ENCODE measurements at regions not wholly inside any gene's neighbourhood (a gene's known extent, or its start where the extent isn't known, plus 50 kb on each side); places are given as distances from the start of the nearest gene placed in this dataset.

GRCh38 chr5:167778228-167778627 lies 513.2 kb upstream of the WWC1 start:
- Histone ChIP-seq H3K27ac (ENCODE audit: low read depth in 2 of 2, low read length in 1 of 2) (no peak overlapping the region), H3K36me3 (ENCODE audit: control insufficient read depth in 2 of 2, insufficient read depth in 2 of 2, low read length in 1 of 2) (no peaks in the 10 kb centered on the region), H3K27me3 (ENCODE audit: control insufficient read depth in 1 of 2, insufficient read depth in 2 of 2, low read length in 2 of 2) (no peaks in the 10 kb centered on the region), H3K9me3 (ENCODE audit: control insufficient read depth in 2 of 2, insufficient read depth in 1 of 2, low read depth in 1 of 2, low read length in 1 of 2) (no peaks in the 10 kb centered on the region), H3K4me3 (ENCODE audit: low read depth in 1 of 2, low read length in 2 of 2) (no peak overlapping the region), H3K4me1 (ENCODE audit: control insufficient read depth in 2 of 2, insufficient read depth in 2 of 2, low read length in 1 of 2) (no peaks in the 10 kb centered on the region)
- WGBS, 2 donors, result 61 to 68% methylated on average over 2 of the region's 2 CpGs

- H3K27ac ChIP-seq (ENCODE audit: low read depth in 2 of 2, low read length in 1 of 2), result no peak overlapping the region
- no peak overlapping the region for H3K4me3 ChIP-seq (ENCODE audit: low read depth in 1 of 2, low read length in 2 of 2)
- 74 to 79% methylated on average over 3 of the region's 3 CpGs for WGBS, 2 donors
- no peaks in the 10 kb centered on the region for H3K4me1 ChIP-seq (ENCODE audit: control insufficient read depth in 2 of 2, insufficient read depth in 2 of 2, low read length in 1 of 2)
- no peaks in the 10 kb centered on the region for H3K36me3 ChIP-seq (ENCODE audit: control insufficient read depth in 2 of 2, insufficient read depth in 2 of 2, low read length in 1 of 2)
- no peaks in the 10 kb centered on the region for H3K27me3 ChIP-seq (ENCODE audit: control insufficient read depth in 1 of 2, insufficient read depth in 2 of 2, low read length in 2 of 2)
- no peaks in the 10 kb centered on the region for H3K9me3 ChIP-seq (ENCODE audit: control insufficient read depth in 2 of 2, insufficient read depth in 1 of 2, low read depth in 1 of 2, low read length in 1 of 2)
These were observed 511.8 kb upstream of the WWC1 start for GRCh38 chr5:167779644-167780043.

GRCh38 chr5:167780177-167780576 lies 511.3 kb upstream of the WWC1 start:
- Histone ChIP-seq H3K4me3 (ENCODE audit: low read depth in 1 of 2, low read length in 2 of 2) (no peak overlapping the region), H3K4me1 (ENCODE audit: control insufficient read depth in 2 of 2, insufficient read depth in 2 of 2, low read length in 1 of 2) (no peaks in the 10 kb centered on the region), H3K27ac (ENCODE audit: low read depth in 2 of 2, low read length in 1 of 2) (no peak overlapping the region), H3K9me3 (ENCODE audit: control insufficient read depth in 2 of 2, insufficient read depth in 1 of 2, low read depth in 1 of 2, low read length in 1 of 2) (no peaks in the 10 kb centered on the region), H3K36me3 (ENCODE audit: control insufficient read depth in 2 of 2, insufficient read depth in 2 of 2, low read length in 1 of 2) (no peaks in the 10 kb centered on the region), H3K27me3 (ENCODE audit: control insufficient read depth in 1 of 2, insufficient read depth in 2 of 2, low read length in 2 of 2) (no peaks in the 10 kb centered on the region)
- WGBS, 2 donors, result 81 to 82% methylated on average over 6 of the region's 6 CpGs

GRCh38 chr5:167783145-167783817 lies 508.2 kb upstream of the WWC1 start:
- Histone ChIP-seq H3K36me3 (ENCODE audit: control insufficient read depth in 2 of 2, insufficient read depth in 2 of 2, low read length in 1 of 2) (no peaks in the 10 kb centered on the region), H3K27me3 (ENCODE audit: control insufficient read depth in 1 of 2, insufficient read depth in 2 of 2, low read length in 2 of 2) (no peaks in the 10 kb centered on the region), H3K4me3 (ENCODE audit: low read depth in 1 of 2, low read length in 2 of 2) (no peak overlapping the region), H3K27ac (ENCODE audit: low read depth in 2 of 2, low read length in 1 of 2) (no peak overlapping the region), H3K9me3 (ENCODE audit: control insufficient read depth in 2 of 2, insufficient read depth in 1 of 2, low read depth in 1 of 2, low read length in 1 of 2) (no peaks in the 10 kb centered on the region), H3K4me1 (ENCODE audit: control insufficient read depth in 2 of 2, insufficient read depth in 2 of 2, low read length in 1 of 2) (no peaks in the 10 kb centered on the region)
- WGBS, 2 donors, result 81 to 83% methylated on average over 9 of the region's 9 CpGs

- Histone ChIP-seq H3K4me3 (ENCODE audit: low read depth in 1 of 2, low read length in 2 of 2) (no peak overlapping the region), H3K4me1 (ENCODE audit: control insufficient read depth in 2 of 2, insufficient read depth in 2 of 2, low read length in 1 of 2) (no peaks in the 10 kb centered on the region), H3K27ac (ENCODE audit: low read depth in 2 of 2, low read length in 1 of 2) (no peak overlapping the region), H3K9me3 (ENCODE audit: control insufficient read depth in 2 of 2, insufficient read depth in 1 of 2, low read depth in 1 of 2, low read length in 1 of 2) (no peaks in the 10 kb centered on the region), H3K27me3 (ENCODE audit: control insufficient read depth in 1 of 2, insufficient read depth in 2 of 2, low read length in 2 of 2) (no peaks in the 10 kb centered on the region), H3K36me3 (ENCODE audit: control insufficient read depth in 2 of 2, insufficient read depth in 2 of 2, low read length in 1 of 2) (no peaks in the 10 kb centered on the region)
- 64 to 70% methylated on average over 2 of the region's 2 CpGs for WGBS, 2 donors
These were observed 506.3 kb upstream of the WWC1 start for GRCh38 chr5:167785106-167785505.

GRCh38 chr5:167785901-167786300 lies 505.5 kb upstream of the WWC1 start:
- H3K9me3 ChIP-seq (ENCODE audit: control insufficient read depth in 2 of 2, insufficient read depth in 1 of 2, low read depth in 1 of 2, low read length in 1 of 2), result no peaks in the 10 kb centered on the region

GRCh38 chr5:167786871-167787578 lies 504.4 kb upstream of the WWC1 start:
- H3K4me3 ChIP-seq (ENCODE audit: low read depth in 1 of 2, low read length in 2 of 2), result no peak overlapping the region
- 67 to 77% methylated on average over 2 of the region's 2 CpGs for WGBS, 2 donors
- no peak overlapping the region for H3K27ac ChIP-seq (ENCODE audit: low read depth in 2 of 2, low read length in 1 of 2)
- H3K4me1 ChIP-seq (ENCODE audit: control insufficient read depth in 2 of 2, insufficient read depth in 2 of 2, low read length in 1 of 2), result no peaks in the 10 kb centered on the region
- H3K9me3 ChIP-seq (ENCODE audit: control insufficient read depth in 2 of 2, insufficient read depth in 1 of 2, low read depth in 1 of 2, low read length in 1 of 2), result no peaks in the 10 kb centered on the region
- no peaks in the 10 kb centered on the region for H3K36me3 ChIP-seq (ENCODE audit: control insufficient read depth in 2 of 2, insufficient read depth in 2 of 2, low read length in 1 of 2)
- H3K27me3 ChIP-seq (ENCODE audit: control insufficient read depth in 1 of 2, insufficient read depth in 2 of 2, low read length in 2 of 2), result no peaks in the 10 kb centered on the region

More at GRCh38 chr5:167785901-167786300, 505.5 kb upstream of the WWC1 start:
- no peak overlapping the region for H3K27ac ChIP-seq (ENCODE audit: low read depth in 2 of 2, low read length in 1 of 2)
- H3K4me3 ChIP-seq (ENCODE audit: low read depth in 1 of 2, low read length in 2 of 2), result no peak overlapping the region
- H3K36me3 ChIP-seq (ENCODE audit: control insufficient read depth in 2 of 2, insufficient read depth in 2 of 2, low read length in 1 of 2), result no peaks in the 10 kb centered on the region
- WGBS, 2 donors, result 70 to 72% methylated on average over 1 of the region's 1 CpG
- no peaks in the 10 kb centered on the region for H3K27me3 ChIP-seq (ENCODE audit: control insufficient read depth in 1 of 2, insufficient read depth in 2 of 2, low read length in 2 of 2)
- H3K4me1 ChIP-seq (ENCODE audit: control insufficient read depth in 2 of 2, insufficient read depth in 2 of 2, low read length in 1 of 2), result no peaks in the 10 kb centered on the region

GRCh38 chr5:167790045-167790444 lies 501.4 kb upstream of the WWC1 start:
- no peaks in the 10 kb centered on the region for H3K4me1 ChIP-seq (ENCODE audit: control insufficient read depth in 2 of 2, insufficient read depth in 2 of 2, low read length in 1 of 2)
- H3K36me3 ChIP-seq (ENCODE audit: control insufficient read depth in 2 of 2, insufficient read depth in 2 of 2, low read length in 1 of 2), result no peaks in the 10 kb centered on the region
- 86 to 87% methylated on average over 7 of the region's 7 CpGs for whole genome bisulfite sequencing, 2 donors
- H3K27me3 ChIP-seq (ENCODE audit: control insufficient read depth in 1 of 2, insufficient read depth in 2 of 2, low read length in 2 of 2), result no peaks in the 10 kb centered on the region
- H3K27ac ChIP-seq (ENCODE audit: low read depth in 2 of 2, low read length in 1 of 2), result no peak overlapping the region
- no peak overlapping the region for H3K4me3 ChIP-seq (ENCODE audit: low read depth in 1 of 2, low read length in 2 of 2)
- H3K9me3 ChIP-seq (ENCODE audit: control insufficient read depth in 2 of 2, insufficient read depth in 1 of 2, low read depth in 1 of 2, low read length in 1 of 2), result no peaks in the 10 kb centered on the region

GRCh38 chr5:167790462-167791260 lies 500.8 kb upstream of the WWC1 start:
- 80 to 85% methylated on average over 8 of the region's 8 CpGs for WGBS, 2 donors
- no peaks in the 10 kb centered on the region for H3K36me3 ChIP-seq (ENCODE audit: control insufficient read depth in 2 of 2, insufficient read depth in 2 of 2, low read length in 1 of 2)

More at GRCh38 chr5:167790462-167791260, 500.8 kb upstream of the WWC1 start:
- Histone ChIP-seq H3K27ac (ENCODE audit: low read depth in 2 of 2, low read length in 1 of 2) (no peak overlapping the region), H3K4me3 (ENCODE audit: low read depth in 1 of 2, low read length in 2 of 2) (no peak overlapping the region), H3K27me3 (ENCODE audit: control insufficient read depth in 1 of 2, insufficient read depth in 2 of 2, low read length in 2 of 2) (no peaks in the 10 kb centered on the region), H3K4me1 (ENCODE audit: control insufficient read depth in 2 of 2, insufficient read depth in 2 of 2, low read length in 1 of 2) (no peaks in the 10 kb centered on the region), H3K9me3 (ENCODE audit: control insufficient read depth in 2 of 2, insufficient read depth in 1 of 2, low read depth in 1 of 2, low read length in 1 of 2) (no peaks in the 10 kb centered on the region)
